ENCODE measurements at regions not wholly inside any gene's neighbourhood (a gene's known extent, or its start where the extent isn't known, plus 50 kb on each side); places are given as distances from the start of the nearest gene placed in this dataset.

DNA sequence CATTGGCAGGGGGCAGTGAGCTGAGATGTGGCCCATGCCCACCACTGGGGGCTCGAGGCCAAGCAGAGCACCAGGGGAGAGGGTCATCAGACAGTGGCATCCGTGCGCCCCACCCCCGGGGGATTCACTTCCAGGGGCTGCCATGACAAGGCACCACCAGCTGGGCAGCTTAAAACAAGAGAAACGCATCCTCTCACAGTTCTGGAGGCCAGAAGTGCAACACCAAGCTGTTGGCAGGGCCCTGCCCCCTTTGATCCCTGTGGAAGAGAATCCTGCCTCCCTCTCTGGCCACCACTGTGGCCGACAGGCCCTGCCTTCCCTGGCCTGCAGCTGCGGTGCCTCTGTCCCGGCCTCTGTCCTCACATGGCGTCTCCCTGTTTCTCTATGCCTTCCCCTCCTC, 187.7 kb upstream of the ID2 start:
- TF ChIP-seq, protein P1, sequence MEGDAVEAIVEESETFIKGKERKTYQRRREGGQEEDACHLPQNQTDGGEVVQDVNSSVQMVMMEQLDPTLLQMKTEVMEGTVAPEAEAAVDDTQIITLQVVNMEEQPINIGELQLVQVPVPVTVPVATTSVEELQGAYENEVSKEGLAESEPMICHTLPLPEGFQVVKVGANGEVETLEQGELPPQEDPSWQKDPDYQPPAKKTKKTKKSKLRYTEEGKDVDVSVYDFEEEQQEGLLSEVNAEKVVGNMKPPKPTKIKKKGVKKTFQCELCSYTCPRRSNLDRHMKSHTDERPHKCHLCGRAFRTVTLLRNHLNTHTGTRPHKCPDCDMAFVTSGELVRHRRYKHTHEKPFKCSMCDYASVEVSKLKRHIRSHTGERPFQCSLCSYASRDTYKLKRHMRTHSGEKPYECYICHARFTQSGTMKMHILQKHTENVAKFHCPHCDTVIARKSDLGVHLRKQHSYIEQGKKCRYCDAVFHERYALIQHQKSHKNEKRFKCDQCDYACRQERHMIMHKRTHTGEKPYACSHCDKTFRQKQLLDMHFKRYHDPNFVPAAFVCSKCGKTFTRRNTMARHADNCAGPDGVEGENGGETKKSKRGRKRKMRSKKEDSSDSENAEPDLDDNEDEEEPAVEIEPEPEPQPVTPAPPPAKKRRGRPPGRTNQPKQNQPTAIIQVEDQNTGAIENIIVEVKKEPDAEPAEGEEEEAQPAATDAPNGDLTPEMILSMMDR (conservative IDR thresholded peaks at IDR 0.05) = no peak
- no peaks in the 10 kb centered on the region for H3K9me3 Mint-ChIP-seq
- no peak overlapping the region for H3K4me3 Mint-ChIP-seq
- peak overlapping the region; percentile 60 for H3K27ac Mint-ChIP-seq
- H3K27me3 Mint-ChIP-seq = no peaks in the 10 kb centered on the region
- DNase-seq (ENCODE audit: extremely low spot score, unreplicated experiment) = no peak
- H3K36me3 Mint-ChIP-seq = no peaks in the 10 kb centered on the region
- peaks cover 48% of the 10 kb centered on the region for H3K4me1 Mint-ChIP-seq (ENCODE audit: unreplicated experiment)

DNA sequence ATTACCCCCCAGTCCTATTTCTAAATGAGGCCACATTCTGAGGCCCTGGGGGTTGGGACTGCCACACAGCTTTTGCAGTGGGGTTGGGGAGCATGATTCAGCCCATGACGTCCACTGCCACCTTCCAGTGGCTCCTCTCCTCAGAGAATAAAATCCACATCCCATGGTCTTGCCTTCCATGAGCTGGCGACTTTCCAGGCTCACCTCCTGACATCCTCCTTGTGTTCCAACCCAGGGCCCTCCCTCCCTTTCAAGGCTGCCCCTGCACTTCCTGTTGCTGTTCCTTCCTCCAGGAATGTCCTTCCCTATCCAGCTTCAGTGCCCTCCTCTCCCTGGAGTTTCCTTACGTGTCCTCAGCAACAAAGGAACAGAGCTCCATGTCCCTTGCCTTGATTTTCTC, 187.3 kb upstream of the ID2 start:
- DNase-seq (ENCODE audit: extremely low spot score, unreplicated experiment) = no peak
- H3K27me3 Mint-ChIP-seq = no peaks in the 10 kb centered on the region
- TF ChIP-seq, protein P1 (conservative IDR thresholded peaks at IDR 0.05) = no peak
- peaks cover 49% of the 10 kb centered on the region for H3K4me1 Mint-ChIP-seq (ENCODE audit: unreplicated experiment)
- H3K4me3 Mint-ChIP-seq = no peak overlapping the region
- H3K9me3 Mint-ChIP-seq = no peaks in the 10 kb centered on the region
- no peak overlapping the region for H3K27ac Mint-ChIP-seq
- H3K36me3 Mint-ChIP-seq = no peaks in the 10 kb centered on the region

DNA sequence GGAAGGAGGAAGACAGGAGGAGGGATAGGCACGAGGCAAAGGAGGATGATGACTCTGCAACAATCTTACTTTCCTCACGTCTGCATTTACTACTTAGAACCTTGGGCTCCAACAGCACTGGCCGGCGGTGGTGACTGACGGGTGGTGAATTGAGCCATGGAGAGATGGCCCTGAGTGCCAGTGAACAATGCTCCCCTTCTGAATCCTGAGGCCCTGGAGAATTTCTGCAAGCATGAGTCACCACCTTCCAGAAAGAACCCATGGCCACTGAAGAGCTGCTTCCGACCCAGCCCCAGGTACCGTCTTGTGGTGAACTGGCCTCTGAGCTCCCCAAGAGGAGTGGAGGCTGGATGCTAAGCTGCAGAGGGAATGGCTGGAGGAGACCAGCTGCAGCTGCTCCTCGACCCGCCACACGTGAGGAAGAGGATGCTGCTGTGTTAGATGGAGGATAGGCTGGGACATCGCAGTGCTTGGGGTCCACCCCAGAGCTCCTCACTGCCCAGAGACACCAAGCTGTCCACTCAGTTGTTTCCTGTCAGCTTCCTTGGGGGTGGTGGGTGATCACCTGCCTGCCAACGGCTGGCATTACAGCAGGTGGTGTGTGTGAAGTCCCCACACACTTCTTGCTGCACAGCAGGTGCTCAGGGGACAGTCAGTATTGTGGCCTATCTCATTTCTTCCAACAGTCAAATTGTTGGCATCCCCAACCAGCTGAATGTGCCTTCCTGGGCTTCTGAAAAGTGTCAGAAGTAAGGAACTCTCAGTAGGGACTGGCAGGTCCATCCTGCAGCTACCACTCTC, 186.5 kb upstream of the ID2 start:
- Mint-ChIP-seq H3K4me1 (ENCODE audit: unreplicated experiment) (peaks cover 53% of the 10 kb centered on the region), H3K27ac (no peak overlapping the region), H3K27me3 (no peaks in the 10 kb centered on the region), H3K4me3 (no peak overlapping the region), H3K9me3 (no peaks in the 10 kb centered on the region), H3K36me3 (no peaks in the 10 kb centered on the region)
- no peak for DNase-seq (ENCODE audit: extremely low spot score, unreplicated experiment)
- TF ChIP-seq, protein P1 (conservative IDR thresholded peaks at IDR 0.05) = no peak

DNA sequence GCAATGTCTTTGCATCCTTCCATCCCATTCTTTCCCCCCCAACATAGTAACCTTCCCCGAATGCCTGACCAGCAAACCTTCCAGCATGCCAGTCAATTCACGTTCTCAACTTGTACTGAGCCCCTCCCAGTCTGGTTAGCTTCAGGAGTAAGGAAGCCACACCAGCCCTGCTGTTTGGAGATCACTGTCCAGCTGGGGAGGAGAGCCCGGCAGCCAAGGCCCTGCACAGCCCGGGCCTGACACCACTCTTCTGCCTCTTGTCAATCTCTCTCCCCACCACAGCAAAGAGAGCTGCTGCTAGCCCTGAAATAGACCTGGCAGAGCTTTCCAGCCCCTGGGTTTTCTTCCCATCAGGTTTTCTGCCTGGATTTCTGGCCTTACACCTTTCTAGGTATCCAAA, 185.8 kb upstream of the ID2 start:
- Mint-ChIP-seq H3K27me3 (no peaks in the 10 kb centered on the region), H3K27ac (peak overlapping the region; percentile 21), H3K4me3 (no peak overlapping the region), H3K9me3 (no peaks in the 10 kb centered on the region), H3K36me3 (no peaks in the 10 kb centered on the region), H3K4me1 (ENCODE audit: unreplicated experiment) (peaks cover 55% of the 10 kb centered on the region)
- DNase-seq (ENCODE audit: extremely low spot score, unreplicated experiment) = no peak
- TF ChIP-seq, protein P1 (conservative IDR thresholded peaks at IDR 0.05) = no peak

DNA sequence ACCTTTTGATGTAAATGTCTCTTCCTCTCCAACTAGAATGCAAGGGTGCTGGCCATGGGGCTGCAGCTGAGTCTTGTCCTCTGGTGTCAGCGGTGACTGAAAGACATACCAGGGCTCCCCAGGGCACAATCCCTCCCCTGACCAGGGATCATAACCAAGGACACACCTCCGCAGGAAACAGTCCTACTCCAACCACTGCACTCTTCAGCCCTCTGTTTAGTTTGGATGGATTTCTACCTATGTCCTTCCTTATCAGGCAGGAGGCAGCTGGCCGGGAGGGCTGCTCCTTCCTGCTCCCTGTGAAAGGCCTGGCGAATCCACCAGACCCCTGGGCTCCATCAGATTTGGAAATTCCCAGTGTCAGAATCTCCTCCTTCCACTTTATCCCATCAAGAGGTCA, 185.2 kb upstream of the ID2 start:
- no peaks in the 10 kb centered on the region for H3K36me3 Mint-ChIP-seq
- H3K27me3 Mint-ChIP-seq = no peaks in the 10 kb centered on the region
- TF ChIP-seq, protein P1 (conservative IDR thresholded peaks at IDR 0.05) = no peak
- H3K4me3 Mint-ChIP-seq = no peak overlapping the region
- no peaks in the 10 kb centered on the region for H3K9me3 Mint-ChIP-seq
- DNase-seq (ENCODE audit: extremely low spot score, unreplicated experiment) = no peak
- H3K27ac Mint-ChIP-seq = peak overlapping the region; percentile 21
- peaks cover 50% of the 10 kb centered on the region for H3K4me1 Mint-ChIP-seq (ENCODE audit: unreplicated experiment)

Measured in type B pancreatic cell (in vitro differentiated cells).